HL-60 (cell line): ENCODE measurements at regions not wholly inside any gene's neighbourhood (a gene's known extent, or its start where the extent isn't known, plus 50 kb on each side); places are given as distances from the start of the nearest gene placed in this dataset.

Source experiments
- DNase-seq, 2 experiments: peaks; one replicate each; pipeline ENCODE4 v3.0.0-alpha.2; 2010 to 2020; ENCODE audit warnings: low read depth in 1 of 2, low spot score in 1 of 2
- H3K27ac ChIP-seq: fragments of 250-450 bp; sonication (Bioruptor Pico); replicated peaks from 2 replicates; pipeline ENCODE4 v1.5.1; 2020; ENCODE audit warnings: mild to moderate bottlenecking, moderate library complexity
- H3K27me3 ChIP-seq: fragments of 250-450 bp; sonication (Bioruptor Pico); 2 replicates; pipeline ENCODE4 v1.5.1; 2021; ENCODE audit warnings: mild to moderate bottlenecking, moderate library complexity; ENCODE audit not compliant: insufficient read depth, poor library complexity, severe bottlenecking
- H3K4me3 ChIP-seq: replicated peaks from 2 replicates; pipeline ENCODE4 v1.5.1; 2011; ENCODE audit warnings: mild to moderate bottlenecking, control low read depth, low read length; ENCODE audit not compliant: insufficient read depth
- CTCF ChIP-seq: IDR thresholded peaks from one replicate; pipeline ENCODE4 v1.5.1; 2011; ENCODE audit warnings: low read length, control low read depth, inconsistent platforms; ENCODE audit not compliant: insufficient read depth
- GABPA ChIP-seq: IDR thresholded peaks from 2 replicates; pipeline ENCODE4 v1.6.1; 2012; ENCODE audit warnings: low read depth
- POLR2AphosphoS5 ChIP-seq: IDR thresholded peaks from 2 replicates; pipeline ENCODE4 v1.6.1; 2012; ENCODE audit warnings: low read depth
- REST ChIP-seq: IDR thresholded peaks from 2 replicates; pipeline ENCODE4 v1.6.1; 2012; ENCODE audit warnings: low read depth; ENCODE audit not compliant: insufficient replicate concordance
- SPI1 ChIP-seq: IDR thresholded peaks from 2 replicates; pipeline ENCODE4 v1.6.1; 2012; ENCODE audit warnings: low read depth, mild to moderate bottlenecking, borderline replicate concordance

DNA sequence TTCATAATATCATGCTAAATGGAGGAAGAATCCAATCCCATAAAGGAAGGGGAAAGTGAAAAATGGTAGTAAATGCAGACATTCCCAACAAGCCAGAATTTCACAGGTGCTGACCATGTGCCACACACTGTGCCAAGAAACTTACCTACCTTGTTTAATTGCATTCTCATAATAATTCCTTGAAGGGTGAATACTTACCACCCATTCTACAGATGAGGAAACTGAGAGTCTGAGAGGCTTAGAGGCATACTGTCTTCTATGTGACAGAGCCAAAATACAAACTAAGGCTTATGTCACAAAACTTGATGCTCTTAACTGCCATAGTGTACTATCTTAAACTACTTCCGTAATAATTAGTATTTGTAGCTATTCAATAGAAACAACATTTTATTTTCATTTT lies 454.7 kb downstream of the UTRN start:
- no peak overlapping the region for H3K4me3 ChIP-seq
- DNase-seq, result no peak
- no peaks in the 10 kb centered on the region for H3K27me3 ChIP-seq
- no peak for TF ChIP-seq SPI1
- TF ChIP-seq POLR2AphosphoS5, result no peak
- TF ChIP-seq CTCF, result no peak
- TF ChIP-seq REST, result no peak
- TF ChIP-seq GABPA, result no peak
- no peak overlapping the region for H3K27ac ChIP-seq

GRCh38 chr6:144741659-144742058 lies 456.5 kb downstream of the UTRN start:
- Histone ChIP-seq H3K27me3 (no peaks in the 10 kb centered on the region), H3K4me3 (no peak overlapping the region), H3K27ac (no peak overlapping the region)
- DNase-seq, result no peak
- TF ChIP-seq POLR2AphosphoS5, result no peak
- no peak for TF ChIP-seq SPI1
- no peak for TF ChIP-seq REST
- no peak for TF ChIP-seq CTCF
- no peak for TF ChIP-seq GABPA

- no peak overlapping the region for H3K4me3 ChIP-seq
- H3K27me3 ChIP-seq, result no peaks in the 10 kb centered on the region
- H3K27ac ChIP-seq, result no peak overlapping the region
- DNase-seq, result no peak
- TF ChIP-seq POLR2AphosphoS5 (no peak), REST (no peak), GABPA (no peak), SPI1 (no peak), CTCF (no peak)
Observed at GRCh38 chr6:144742779-144743178, 457.6 kb downstream of the UTRN start.
